ENCODE measurements at regions not wholly inside any gene's neighbourhood (a gene's known extent, or its start where the extent isn't known, plus 50 kb on each side); places are given as distances from the start of the nearest gene placed in this dataset.

DNA sequence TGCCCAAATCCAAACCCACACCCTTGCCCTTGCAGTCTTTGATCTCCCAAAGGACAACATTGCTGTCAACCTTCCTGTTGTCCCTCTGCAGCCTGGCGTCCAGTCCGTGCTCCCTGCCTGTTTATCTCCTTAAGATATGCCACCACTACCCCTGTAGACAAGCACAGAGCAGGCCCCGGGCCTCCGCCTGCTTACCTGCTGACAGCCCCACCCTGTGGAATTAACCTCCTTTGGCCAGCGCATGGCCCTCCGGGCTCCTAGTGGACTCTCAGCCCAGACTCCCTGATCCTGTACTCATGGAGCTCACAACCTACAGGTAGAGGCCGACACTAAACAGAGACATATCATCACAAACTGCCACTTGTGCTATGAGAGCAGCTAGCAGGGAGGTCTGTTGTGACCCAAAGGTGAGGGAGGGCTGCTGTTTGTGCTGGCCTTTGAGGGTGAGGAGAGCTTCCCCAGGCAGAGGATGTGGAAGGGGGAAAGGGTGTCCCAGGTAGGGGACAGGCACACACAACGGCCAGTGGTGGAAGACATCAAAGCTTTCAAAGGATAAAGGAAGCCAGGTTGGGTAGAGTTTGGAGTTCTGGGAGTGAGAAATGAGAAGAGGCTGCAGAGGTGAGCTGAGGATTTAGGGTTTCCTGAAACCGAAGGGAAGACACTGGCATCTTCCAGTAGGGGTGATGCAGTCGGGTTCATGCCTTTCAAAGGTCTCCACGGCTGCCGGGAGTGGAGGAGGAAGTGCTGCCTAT is 174.5 kb upstream of the ZMIZ1 start:
- no peak for DNase-seq (ENCODE audit: extremely low read depth, low read depth)

- DNase-seq (ENCODE audit: extremely low read depth, low read depth), result no peak
Measured at GRCh38 chr10:78894841-78895195, 173.9 kb upstream of the ZMIZ1 start.

- no peak for DNase-seq (ENCODE audit: extremely low read depth, low read depth)
Measured at GRCh38 chr10:78895469-78895868, 173.3 kb upstream of the ZMIZ1 start.

DNA sequence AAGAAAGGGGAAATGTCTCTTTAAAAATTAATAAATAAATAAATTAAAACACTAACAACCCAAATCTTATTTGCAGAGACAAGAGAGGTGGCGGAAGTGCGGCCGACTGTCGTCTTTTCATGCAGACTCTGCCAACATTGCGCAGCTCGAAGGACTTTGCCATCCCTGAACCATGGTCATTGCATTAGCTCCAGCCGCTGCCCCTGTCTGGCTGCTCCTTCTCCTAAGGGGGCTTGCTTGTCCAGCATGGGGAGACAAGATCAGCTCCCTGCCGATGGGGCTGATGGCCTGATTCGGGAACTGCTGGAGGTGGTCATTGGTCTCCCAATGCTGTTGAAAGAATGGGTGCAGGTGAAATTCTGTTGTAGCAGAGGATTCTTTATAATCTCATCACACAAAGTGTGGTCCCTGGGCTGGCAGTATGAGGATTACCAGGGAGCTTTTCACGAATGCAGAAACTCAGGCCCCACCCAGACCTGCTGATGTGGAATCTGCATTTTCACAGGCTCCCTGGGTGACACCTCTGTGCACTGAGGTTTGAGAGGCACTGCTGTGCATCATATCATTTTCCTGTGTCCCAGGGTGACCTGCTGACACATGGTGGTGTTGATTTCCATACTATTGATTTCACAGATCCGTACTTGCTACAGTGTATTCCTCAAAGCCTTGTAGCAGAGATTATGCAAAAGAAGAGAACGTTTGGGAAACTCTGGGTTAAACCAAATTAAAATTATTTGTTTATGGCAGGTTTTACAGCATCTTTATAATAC is 172.4 kb upstream of the ZMIZ1 start:
- DNase-seq (ENCODE audit: extremely low read depth, low read depth), result no peak

GRCh38 chr10:78898341-78899097 is 170.2 kb upstream of the ZMIZ1 start:
- DNase-seq (ENCODE audit: extremely low read depth, low read depth), result no peak

- DNase-seq (ENCODE audit: extremely low read depth, low read depth), result no peak
Measured at GRCh38 chr10:78899098-78899754, 169.5 kb upstream of the ZMIZ1 start.

DNA sequence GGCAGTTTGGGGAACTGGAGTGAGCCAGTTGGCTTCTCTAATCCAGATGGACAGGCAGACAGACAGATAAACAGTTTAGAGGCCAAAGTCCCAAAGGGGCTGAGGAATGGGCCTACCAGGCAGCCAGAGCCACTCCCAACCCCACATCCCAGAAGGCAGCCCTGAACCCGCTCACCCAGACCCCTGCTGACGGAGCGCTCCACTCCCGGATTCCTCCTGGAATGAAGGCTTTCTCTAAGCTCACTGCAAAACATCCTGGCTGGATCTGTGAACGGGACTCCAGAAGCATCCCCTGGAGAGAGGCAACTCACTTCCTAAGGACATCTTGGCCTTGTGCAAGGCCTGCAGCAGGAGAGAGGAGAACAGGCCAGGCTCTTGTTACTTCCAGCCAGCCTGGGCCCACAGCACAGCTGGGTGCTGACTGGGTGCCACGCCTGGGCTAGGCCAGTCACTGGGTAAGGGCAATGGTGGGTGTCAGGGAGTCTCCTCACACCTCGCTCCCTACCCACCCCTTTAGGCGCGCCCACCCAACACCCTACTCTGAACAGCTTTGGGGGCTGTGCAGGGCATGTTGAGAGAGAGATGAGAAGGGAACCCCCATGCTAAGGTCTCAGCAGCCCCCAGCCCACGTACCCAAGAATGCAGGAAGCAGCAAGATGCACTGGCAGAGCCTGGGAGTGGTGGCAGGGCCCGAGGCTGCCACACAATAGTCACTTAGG is 168.6 kb upstream of the ZMIZ1 start:
- DNase-seq (ENCODE audit: extremely low read depth, low read depth), result no peak

- DNase-seq (ENCODE audit: extremely low read depth, low read depth), result no peak
Measured at GRCh38 chr10:78900715-78901430, 167.9 kb upstream of the ZMIZ1 start.

- DNase-seq (ENCODE audit: extremely low read depth, low read depth), result no peak
Measured at GRCh38 chr10:78901694-78902093, 167.1 kb upstream of the ZMIZ1 start.

DNA sequence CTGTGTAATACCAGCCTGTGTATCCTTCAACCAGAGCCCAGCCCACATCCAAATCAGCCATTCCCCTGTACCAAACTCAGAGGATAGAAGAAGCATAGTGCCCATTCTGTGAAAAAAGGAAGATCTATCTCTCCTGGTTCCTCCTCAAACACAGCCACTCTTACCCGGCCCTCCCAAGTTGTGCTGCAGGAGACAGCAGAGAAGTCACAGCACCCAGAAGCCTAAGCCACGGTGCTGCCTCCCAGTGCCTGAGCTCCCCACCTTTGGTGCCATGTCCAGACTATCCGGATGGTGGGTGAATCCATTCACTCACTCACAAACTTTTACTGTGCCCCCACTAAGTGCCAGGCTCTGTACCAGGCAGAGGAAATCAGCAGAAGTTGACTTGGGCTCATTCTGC is 166.0 kb upstream of the ZMIZ1 start:
- DNase-seq (ENCODE audit: extremely low read depth, low read depth), result no peak

DNA sequence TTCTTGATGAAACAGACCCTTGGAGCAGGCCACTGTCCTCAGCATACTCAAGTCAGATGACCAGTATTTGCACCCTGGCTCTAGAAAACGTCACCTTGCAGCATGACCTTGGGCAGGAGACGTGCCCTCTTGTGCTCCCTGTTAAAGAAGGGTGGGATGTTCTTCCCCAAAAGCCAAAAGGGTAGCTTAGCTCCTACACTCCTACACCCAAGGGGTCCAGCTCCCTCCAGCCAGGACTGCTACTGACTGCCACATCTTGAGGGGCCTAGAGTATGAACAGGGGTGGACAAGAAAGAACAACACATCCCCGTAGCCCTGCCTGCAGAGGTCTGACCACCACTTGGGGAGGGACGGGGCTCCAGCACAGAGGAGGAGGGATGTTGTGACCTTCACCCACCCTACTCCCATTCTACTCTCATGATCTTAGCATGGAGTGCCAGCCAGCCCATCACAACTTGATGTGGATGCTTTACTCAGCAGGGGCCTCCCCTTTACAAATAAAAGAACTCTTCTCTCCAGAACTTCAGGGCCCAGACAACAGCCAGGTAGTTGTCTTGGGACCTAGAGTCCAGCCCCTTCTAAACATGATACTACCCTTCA is 165.3 kb upstream of the ZMIZ1 start:
- no peak for DNase-seq (ENCODE audit: extremely low read depth, low read depth)

GRCh38 chr10:78904196-78904595 is 164.6 kb upstream of the ZMIZ1 start:
- no peak for DNase-seq (ENCODE audit: extremely low read depth, low read depth)

GRCh38 chr10:78905015-78905956 is 163.5 kb upstream of the ZMIZ1 start:
- no peak for DNase-seq (ENCODE audit: extremely low read depth, low read depth)

- no peak for DNase-seq (ENCODE audit: extremely low read depth, low read depth)
Measured at GRCh38 chr10:78905957-78906308, 162.8 kb upstream of the ZMIZ1 start.

DNA sequence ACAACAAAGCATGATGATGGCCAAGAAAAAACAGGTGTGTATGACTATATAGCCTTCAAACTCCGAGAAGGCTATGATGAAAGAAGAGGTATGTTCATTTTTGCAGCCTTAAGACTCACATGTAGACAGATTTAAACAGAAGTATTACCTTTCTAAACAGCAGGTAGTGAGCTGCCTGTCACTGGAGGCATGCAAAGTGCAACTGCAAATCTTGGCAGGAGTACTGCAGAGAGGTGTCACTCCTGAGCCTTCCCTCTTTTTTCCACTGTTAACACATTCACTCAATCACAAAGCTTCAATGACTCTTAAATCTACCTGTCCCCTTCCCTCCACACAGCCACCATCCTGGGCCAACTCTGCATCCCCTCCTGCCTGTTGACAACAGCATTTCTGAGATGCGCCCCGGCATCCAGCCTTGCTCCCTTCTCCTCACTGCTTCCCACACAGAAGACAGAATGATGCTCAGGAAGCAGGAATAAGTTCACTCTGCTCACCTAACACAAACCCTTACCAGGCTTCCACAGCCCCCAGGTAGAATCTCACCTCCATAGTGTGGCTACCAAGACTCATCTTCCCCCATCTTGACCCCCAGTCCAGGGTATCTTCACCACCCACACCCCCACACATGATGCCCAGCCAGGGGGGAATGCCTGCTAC is 161.9 kb upstream of the ZMIZ1 start:
- DNase-seq (ENCODE audit: extremely low read depth, low read depth), result no peak

DNA sequence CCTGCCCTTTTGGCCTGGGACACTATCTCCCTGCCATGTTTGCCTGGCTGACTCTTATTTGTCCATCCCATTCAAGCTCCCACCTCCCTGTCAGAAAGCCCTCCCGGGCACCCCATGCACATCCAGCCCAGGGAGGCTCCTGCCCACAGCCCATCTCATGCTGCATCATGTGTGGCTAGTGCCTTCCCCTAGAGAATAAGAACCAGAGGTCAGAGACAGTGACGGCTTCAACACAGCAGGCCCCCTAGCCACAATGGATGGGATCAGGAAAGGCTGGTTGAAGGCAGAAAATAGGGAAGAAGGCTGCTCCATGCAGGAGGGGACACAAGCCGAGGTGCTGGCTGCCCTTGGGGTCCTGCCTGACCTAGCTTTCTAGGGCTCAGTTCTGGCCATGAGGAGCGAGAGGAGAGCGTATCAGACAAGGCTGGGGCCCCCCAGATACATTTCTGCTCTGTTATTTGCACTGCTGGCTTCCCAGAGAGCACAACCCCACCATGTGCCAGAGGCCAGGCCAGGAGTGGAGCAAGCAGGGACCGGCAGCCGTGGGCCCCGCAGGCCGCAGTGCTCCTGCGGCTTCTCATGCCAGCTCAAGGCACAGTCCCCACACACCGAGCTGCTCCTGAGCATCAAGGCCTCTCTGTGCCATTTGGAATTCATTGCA is 161.1 kb upstream of the ZMIZ1 start:
- no peak for DNase-seq (ENCODE audit: extremely low read depth, low read depth)

GRCh38 chr10:78909221-78909620 is 159.5 kb upstream of the ZMIZ1 start:
- DNase-seq (ENCODE audit: extremely low read depth, low read depth), result no peak
